ENCODE measurements at regions not wholly inside any gene's neighbourhood (a gene's known extent, or its start where the extent isn't known, plus 50 kb on each side); places are given as distances from the start of the nearest gene placed in this dataset.

DNA sequence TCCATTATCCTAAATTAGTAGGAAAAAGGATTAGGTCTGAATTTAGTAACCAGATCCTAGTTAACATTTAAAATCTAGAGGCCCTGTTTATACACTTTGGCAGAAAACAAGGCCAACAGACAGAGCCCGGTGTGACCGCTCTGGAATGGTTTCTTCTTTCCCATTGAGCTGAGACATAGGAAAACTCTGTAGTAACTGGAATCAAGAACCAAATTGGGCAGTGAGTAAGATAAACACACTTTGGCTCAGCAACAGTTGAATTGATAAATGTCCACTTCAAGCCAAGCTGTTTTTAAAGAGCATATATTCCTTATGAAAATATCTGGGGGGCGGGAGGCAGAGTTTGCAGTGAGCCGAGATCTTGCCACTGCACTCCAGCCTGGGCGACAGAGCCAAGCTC is 343.7 kb upstream of the SEMA3A start:
- no peak overlapping the region for H3K27ac ChIP-seq
- TF ChIP-seq POLR2A (IDR thresholded peaks at IDR 0.05) (no peak), CTCF (IDR thresholded peaks at IDR 0.05) (no peak), EP300 (IDR thresholded peaks at IDR 0.05) (no peak)

GRCh38 chr7:84536271-84536870 is 341.8 kb upstream of the SEMA3A start:
- WGBS, 3 donors = 80 to 81% (median 81%) methylated on average over 3 of the region's 3 CpGs
- DNase-seq = no peak
- no peak overlapping the region for H3K27ac ChIP-seq
- intact Hi-C loops (cut with DNase I) = no loop called here
- H3K4me3 ChIP-seq = no peak overlapping the region
- H3K9me3 ChIP-seq = no peaks in the 10 kb centered on the region
- no peaks in the 10 kb centered on the region for H3K36me3 ChIP-seq
- TF ChIP-seq EP300 (IDR thresholded peaks at IDR 0.05) = no peak
- H3K4me1 ChIP-seq (ENCODE audit: insufficient read depth) = no peaks in the 10 kb centered on the region
- H3K27me3 ChIP-seq = no peaks in the 10 kb centered on the region

More for the DNA sequence above, 343.7 kb upstream of the SEMA3A start:
- Histone ChIP-seq H3K9me3 (no peaks in the 10 kb centered on the region), H3K27me3 (no peaks in the 10 kb centered on the region), H3K4me1 (ENCODE audit: insufficient read depth) (no peaks in the 10 kb centered on the region), H3K36me3 (no peaks in the 10 kb centered on the region), H3K4me3 (no peak overlapping the region)
- 82 to 89% (median 86%) methylated on average over 5 of the region's 5 CpGs for WGBS, 3 donors
- intact Hi-C loops (cut with DNase I) = no loop called here
- DNase-seq = no peak

DNA sequence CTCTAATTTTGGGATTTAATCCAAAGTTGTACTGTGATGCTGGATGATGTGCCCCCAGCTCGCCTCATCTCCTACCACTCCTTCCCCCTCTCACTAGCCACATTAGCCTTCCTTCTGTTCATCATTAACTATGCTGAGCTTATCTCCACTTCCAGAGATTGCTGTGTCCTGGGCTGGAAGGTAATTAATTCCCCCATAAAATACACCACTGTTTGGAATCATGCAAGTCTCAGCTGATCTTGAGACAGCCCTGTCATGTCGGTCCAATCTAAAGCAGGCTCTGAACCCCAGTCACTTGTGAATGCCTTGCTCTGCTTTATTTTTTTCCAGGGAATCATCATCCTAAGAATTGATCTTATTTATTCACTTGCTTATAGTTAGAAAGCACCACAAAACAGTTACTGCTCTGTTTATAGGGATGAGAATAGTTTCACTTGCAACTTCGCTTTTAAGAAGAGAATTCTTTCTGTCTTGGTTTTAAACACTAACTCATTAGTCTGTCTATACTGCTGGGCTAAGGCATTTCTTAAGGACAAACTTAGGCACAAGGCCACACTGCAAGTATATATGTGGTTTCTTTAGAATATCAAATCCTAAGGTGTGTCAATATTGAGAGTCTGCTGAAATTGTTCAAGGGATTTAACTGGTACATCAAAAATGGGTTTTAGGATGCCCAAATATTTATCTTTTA is 341.1 kb upstream of the SEMA3A start:
- intact Hi-C loops (cut with DNase I) = no loop called here
- 43 to 65% (median 46%) methylated on average over 3 of the region's 3 CpGs for WGBS, 3 donors
- H3K27ac ChIP-seq = no peak overlapping the region

GRCh38 chr7:84533182-84533581 is 338.6 kb upstream of the SEMA3A start:
- Histone ChIP-seq H3K27me3 (no peaks in the 10 kb centered on the region), H3K36me3 (no peaks in the 10 kb centered on the region), H3K27ac (no peak overlapping the region), H3K9me3 (no peaks in the 10 kb centered on the region), H3K4me1 (ENCODE audit: insufficient read depth) (no peaks in the 10 kb centered on the region), H3K4me3 (no peak overlapping the region)
- TF ChIP-seq EP300 (IDR thresholded peaks at IDR 0.05) = no peak
- TF ChIP-seq CTCF (IDR thresholded peaks at IDR 0.05) = no peak
- TF ChIP-seq POLR2A (IDR thresholded peaks at IDR 0.05) = no peak
- intact Hi-C loops (cut with DNase I) = no loop called here
- no peak for DNase-seq

More for the DNA sequence above, 341.1 kb upstream of the SEMA3A start:
- no peak for DNase-seq
- H3K4me1 ChIP-seq (ENCODE audit: insufficient read depth) = no peaks in the 10 kb centered on the region
- H3K27me3 ChIP-seq = no peaks in the 10 kb centered on the region
- TF ChIP-seq POLR2A (IDR thresholded peaks at IDR 0.05) = no peak
- TF ChIP-seq EP300 (IDR thresholded peaks at IDR 0.05) = no peak
- no peak for TF ChIP-seq CTCF (IDR thresholded peaks at IDR 0.05)
- H3K9me3 ChIP-seq = no peaks in the 10 kb centered on the region
- no peaks in the 10 kb centered on the region for H3K36me3 ChIP-seq
- no peak overlapping the region for H3K4me3 ChIP-seq

DNA sequence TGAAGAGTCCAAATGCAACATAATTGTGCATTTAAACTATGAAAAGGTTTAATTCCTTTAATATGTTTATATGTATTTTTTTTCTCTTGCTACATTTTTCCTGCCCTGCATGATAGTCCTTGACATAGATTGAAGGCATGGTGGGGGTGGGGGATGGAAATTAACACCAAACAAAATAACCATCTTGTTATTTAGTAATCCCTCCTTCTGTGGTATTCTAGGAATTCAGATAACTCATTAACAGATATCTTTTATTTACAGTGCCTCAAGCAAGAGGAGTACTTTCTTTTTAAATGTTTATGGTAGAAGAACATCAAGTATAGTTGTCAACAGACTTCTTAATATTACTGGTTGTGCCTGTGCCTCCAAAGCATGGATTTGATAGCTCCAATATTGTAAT is 337.6 kb upstream of the SEMA3A start:
- no peaks in the 10 kb centered on the region for H3K9me3 ChIP-seq
- intact Hi-C loops (cut with DNase I) = no loop called here
- H3K27me3 ChIP-seq = no peaks in the 10 kb centered on the region
- no peak overlapping the region for H3K27ac ChIP-seq
- H3K4me1 ChIP-seq (ENCODE audit: insufficient read depth) = no peaks in the 10 kb centered on the region
- DNase-seq = no peak
- no peak overlapping the region for H3K4me3 ChIP-seq
- no peaks in the 10 kb centered on the region for H3K36me3 ChIP-seq
- TF ChIP-seq EP300 (IDR thresholded peaks at IDR 0.05) = no peak
- TF ChIP-seq POLR2A (IDR thresholded peaks at IDR 0.05) = no peak
- TF ChIP-seq CTCF (IDR thresholded peaks at IDR 0.05) = no peak

All from ovary (tissue), 7 donors.